ENCODE measurements at regions not wholly inside any gene's neighbourhood (a gene's known extent, or its start where the extent isn't known, plus 50 kb on each side); places are given as distances from the start of the nearest gene placed in this dataset.

DNA sequence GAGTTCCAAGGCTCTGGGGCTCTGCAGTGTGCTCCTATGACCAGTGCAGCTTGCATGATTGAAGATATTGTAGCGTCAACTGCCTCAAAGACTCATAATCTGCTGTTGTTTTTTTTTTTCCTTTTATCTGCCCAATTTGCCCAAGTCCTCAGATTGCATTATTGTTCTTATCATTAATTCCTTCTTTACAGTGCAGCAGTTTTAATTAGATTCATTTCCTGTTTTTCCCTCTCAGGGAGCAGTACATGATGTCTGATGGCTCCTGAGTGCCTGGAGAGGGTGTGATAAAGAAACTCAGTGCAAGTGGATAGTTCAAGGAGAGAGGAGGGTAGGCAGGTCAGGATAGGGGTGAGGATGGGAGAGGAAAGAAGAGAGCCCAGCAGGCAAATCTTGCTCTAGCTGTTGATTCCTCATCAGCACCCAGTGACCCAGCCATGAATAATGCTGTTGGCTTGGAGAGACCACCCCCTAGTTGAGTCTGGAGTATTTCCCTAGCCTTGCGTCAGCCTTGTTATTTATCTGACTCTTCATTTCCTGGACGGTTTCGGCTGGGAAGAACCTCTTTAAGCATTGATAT is 219.6 kb upstream of the SESN3 start (continued):
- no peak for TF ChIP-seq E2F6 (IDR thresholded peaks at IDR 0.05)
- TF ChIP-seq EP300 (IDR thresholded peaks at IDR 0.05; ENCODE audit: borderline replicate concordance in 1 of 2, low read depth in 2 of 2, low read length in 2 of 2): no peak
- no peak for TF ChIP-seq CBX5 (IDR thresholded peaks at IDR 0.05; ENCODE audit: low read depth, low read length)
- no peak for TF ChIP-seq MAFK (IDR thresholded peaks at IDR 0.05; ENCODE audit: low read depth, low read length)
- no peak for TF ChIP-seq BCL11A (IDR thresholded peaks at IDR 0.05; ENCODE audit: low read depth in 2 of 2, low read length in 2 of 2)
- TF ChIP-seq CREB1 (IDR thresholded peaks at IDR 0.05): no peak
- TF ChIP-seq KDM4A (IDR thresholded peaks at IDR 0.05; ENCODE audit: low read depth, low read length, severe bottlenecking): no peak
